NCI-H2196 (cell line): ENCODE measurements at regions not wholly inside any gene's neighbourhood (a gene's known extent, or its start where the extent isn't known, plus 50 kb on each side); places are given as distances from the start of the nearest gene placed in this dataset.
"Not testable (repeated sequence)": the region's sequence is repeated elsewhere in the genome, so short reads cannot be mapped to it uniquely, and the experiment has no call there.

Source experiments
- DNase-seq: peaks from one replicate; lab custom pipeline; 2025; ENCODE audit not compliant: unreplicated experiment; lab: John Stamatoyannopoulos, UW

DNA sequence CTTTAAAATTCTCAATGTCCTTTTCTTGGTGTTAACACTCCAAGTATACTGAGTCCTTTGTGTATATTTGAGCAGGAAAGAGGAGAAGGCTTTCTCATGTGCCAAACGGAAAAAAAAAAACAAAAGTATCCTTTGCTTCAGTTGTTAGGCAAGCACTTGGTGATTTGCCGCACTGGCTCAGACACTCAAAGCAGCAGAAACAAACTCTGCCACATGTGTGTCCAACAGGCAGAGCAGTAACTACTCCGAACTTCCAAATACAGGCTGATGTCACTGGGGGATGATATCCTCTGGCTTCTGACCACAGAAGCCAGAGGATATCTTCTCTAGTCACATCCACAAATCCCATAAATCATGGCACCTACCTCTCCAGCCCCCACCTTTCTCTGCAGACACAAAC, 108.0 kb upstream of the SALL3 start:
- DNase-seq: no peak

- no peak for DNase-seq
These were observed 105.6 kb upstream of the SALL3 start for GRCh38 chr18:78873926-78874500.

- DNase-seq: peak; percentile 47
These were observed 104.4 kb upstream of the SALL3 start for GRCh38 chr18:78875016-78875777.

GRCh38 chr18:78875778-78876650, 103.6 kb upstream of the SALL3 start:
- DNase-seq: no peak

DNA sequence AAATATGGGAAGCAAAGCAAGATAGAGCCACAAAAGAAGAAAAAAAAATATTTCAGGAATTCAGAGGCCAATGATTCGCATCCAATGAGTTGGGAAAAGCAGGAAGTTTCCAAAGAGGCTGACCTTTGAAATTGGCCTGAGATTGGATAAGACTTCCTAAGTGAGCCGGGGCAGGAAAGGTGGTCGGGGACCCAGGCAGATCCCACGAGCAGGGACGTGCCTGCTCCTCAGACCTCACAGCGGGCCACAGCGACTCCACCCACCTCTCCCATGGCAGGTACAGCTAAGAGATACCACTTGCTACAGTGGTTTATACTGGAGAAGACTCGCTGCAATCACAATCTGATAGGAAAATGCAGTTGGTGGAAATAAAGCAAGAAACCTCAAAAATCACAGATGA, 102.8 kb upstream of the SALL3 start:
- no peak for DNase-seq

- DNase-seq: no peak
These were observed 101.3 kb upstream of the SALL3 start for GRCh38 chr18:78878335-78878734.

GRCh38 chr18:78879072-78879883, 100.3 kb upstream of the SALL3 start:
- not testable (repeated sequence) for DNase-seq

DNA sequence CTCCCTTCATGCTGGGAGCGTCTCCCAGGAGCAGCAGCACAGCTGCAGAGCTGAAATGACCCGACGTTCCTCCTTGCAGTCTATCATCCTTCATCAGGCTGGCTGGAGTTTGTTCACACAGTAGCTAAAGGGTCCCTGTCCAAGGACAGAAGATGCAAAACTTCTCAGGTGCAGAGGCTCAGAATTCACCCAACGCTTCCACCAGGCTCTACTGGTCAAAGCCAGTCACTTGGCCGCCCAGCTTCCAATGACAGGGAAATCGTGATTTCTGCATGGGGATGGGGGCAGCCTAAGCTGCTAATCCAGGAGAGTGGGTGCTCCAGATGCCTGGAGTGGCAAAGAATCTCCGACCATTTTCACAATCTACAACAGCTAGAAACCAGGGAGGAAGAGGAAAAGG, 97.0 kb upstream of the SALL3 start:
- DNase-seq: no peak

- DNase-seq: no peak
These were observed 96.1 kb upstream of the SALL3 start for GRCh38 chr18:78883501-78883900.

DNA sequence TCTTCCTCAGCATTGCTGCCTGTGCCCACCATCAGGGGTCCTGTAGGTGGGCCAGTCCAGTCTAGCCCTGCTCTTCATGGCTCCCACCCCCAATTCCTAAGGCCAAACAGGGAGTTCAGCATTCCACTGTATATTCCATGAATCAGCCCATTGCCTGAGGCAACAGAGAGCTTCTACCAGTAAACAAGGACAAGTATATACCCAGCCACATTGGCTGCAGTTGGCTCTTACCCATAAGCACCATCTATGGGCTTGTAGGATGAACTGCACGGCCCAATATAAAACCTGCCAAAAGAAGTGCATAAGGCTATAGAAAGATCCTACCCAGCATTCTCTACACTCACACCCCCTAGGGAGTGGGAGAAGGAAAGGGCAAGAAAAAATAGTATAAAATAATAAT, 95.1 kb upstream of the SALL3 start:
- no peak for DNase-seq

- DNase-seq: no peak
These were observed 90.4 kb upstream of the SALL3 start for GRCh38 chr18:78889250-78889649.

- no peak for DNase-seq
These were observed 89.2 kb upstream of the SALL3 start for GRCh38 chr18:78890388-78890787.

- no peak for DNase-seq
These were observed 88.3 kb upstream of the SALL3 start for GRCh38 chr18:78891185-78891762.

GRCh38 chr18:78892177-78892576, 87.4 kb upstream of the SALL3 start:
- no peak for DNase-seq

DNA sequence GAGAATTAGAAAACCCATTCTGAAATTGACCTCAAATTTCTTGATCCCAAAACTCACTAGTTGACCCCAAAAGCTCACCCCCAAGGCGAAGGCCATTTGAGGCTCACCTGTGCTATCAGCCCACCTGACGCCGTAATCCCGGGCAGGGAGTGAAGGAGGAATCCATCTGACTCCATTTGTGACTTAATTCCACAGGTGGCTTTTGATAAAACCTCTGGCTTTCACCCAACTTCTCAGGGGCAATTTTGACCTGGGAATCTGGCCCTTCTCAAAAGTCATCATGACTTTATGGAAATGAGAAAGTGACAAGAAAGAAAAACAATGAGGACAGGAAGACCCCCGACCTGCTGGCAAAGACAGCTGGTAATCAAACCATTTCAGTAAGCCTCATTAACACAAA, 86.9 kb upstream of the SALL3 start:
- no peak for DNase-seq

GRCh38 chr18:78893281-78894032, 86.2 kb upstream of the SALL3 start:
- no peak for DNase-seq

DNA sequence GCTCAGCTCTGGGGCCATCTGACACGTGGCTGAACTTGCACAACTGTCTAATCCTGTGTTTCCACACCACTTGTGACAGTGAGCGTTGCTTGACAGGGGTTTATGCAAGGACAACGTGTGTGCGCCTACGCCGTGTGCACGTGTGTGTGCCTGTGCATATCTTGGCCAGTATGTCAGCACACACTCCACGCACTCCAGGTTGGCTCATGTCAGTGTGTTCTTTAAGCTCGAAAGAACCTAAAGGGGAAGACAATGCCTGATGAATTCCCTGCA, 85.6 kb upstream of the SALL3 start:
- DNase-seq: no peak

GRCh38 chr18:78895207-78896001, 84.2 kb upstream of the SALL3 start:
- no peak for DNase-seq

DNA sequence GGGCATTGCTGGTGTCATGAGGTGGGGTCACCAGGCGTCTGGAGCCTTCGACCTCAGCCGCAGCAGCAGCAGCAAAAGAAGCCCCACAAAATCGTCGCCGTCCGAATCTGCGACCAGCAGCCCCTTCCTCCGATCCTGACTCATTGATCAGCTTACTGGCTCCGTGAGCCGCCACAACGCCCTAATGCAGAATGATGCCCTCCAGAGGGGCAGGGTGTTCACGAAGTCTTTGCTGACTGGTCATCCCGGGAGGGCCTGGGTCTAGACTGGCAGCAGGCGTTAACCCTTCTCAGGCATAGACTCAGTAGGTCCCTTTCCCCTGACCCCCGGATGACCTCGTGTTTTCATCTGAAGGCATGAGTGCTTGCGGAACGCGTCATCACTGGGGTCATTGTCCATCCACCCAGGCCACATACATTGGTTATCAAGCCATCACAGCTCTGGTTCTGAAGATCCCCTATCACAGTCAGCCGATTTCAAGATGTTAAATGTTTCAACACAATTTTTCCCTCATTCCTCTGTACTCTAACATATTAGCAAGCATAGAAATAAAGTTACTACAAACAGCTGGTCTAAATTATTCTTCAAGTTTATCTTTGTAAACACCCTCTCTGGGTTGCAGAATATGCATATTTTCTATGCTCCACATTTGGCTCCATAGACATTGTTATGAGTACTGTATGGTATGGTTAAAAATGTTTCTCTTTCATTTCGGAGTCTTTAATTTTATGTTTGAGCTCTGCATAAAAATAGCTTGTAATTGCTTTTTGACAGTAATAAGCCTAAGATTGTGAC, 83.3 kb upstream of the SALL3 start:
- DNase-seq: no peak
